EH (cell line): ENCODE measurements at regions not wholly inside any gene's neighbourhood (a gene's known extent, or its start where the extent isn't known, plus 50 kb on each side); places are given as distances from the start of the nearest gene placed in this dataset.
"Not testable (repeated sequence)": the region's sequence is repeated elsewhere in the genome, so short reads cannot be mapped to it uniquely, and the experiment has no call there.

Experiments used
- DNase-seq: peaks from one replicate; pipeline ENCODE4 v3.0.0-alpha.2; 2015; ENCODE audit warnings: low read depth

- no peak for DNase-seq
Observed at GRCh38 chr5:75844301-75844700, 127.1 kb upstream of the POC5 start.

- DNase-seq, result no peak
Observed at GRCh38 chr5:75843319-75843718, 126.1 kb upstream of the POC5 start.

- no peak for DNase-seq
Observed at GRCh38 chr5:75839547-75839946, 122.3 kb upstream of the POC5 start.

- DNase-seq, result no peak
Observed at GRCh38 chr5:75837258-75837841, 120.1 kb upstream of the POC5 start.

GRCh38 chr5:75831561-75831960 is 114.3 kb upstream of the POC5 start:
- DNase-seq, result no peak

- no peak for DNase-seq
Observed at GRCh38 chr5:75828029-75828428, 110.8 kb upstream of the POC5 start.

GRCh38 chr5:75824323-75824722 is 107.1 kb upstream of the POC5 start:
- no peak for DNase-seq

GRCh38 chr5:75823811-75824210 is 106.6 kb upstream of the POC5 start:
- no peak for DNase-seq

GRCh38 chr5:75818661-75819060 is 101.4 kb upstream of the POC5 start:
- no peak for DNase-seq

- DNase-seq, result not testable (repeated sequence)
Observed at GRCh38 chr5:75799695-75800094, 82.5 kb upstream of the POC5 start.

GRCh38 chr5:75769338-75769737 is 52.1 kb upstream of the POC5 start:
- not testable (repeated sequence) for DNase-seq
